ENCODE measurements at regions not wholly inside any gene's neighbourhood (a gene's known extent, or its start where the extent isn't known, plus 50 kb on each side); places are given as distances from the start of the nearest gene placed in this dataset.

DNA sequence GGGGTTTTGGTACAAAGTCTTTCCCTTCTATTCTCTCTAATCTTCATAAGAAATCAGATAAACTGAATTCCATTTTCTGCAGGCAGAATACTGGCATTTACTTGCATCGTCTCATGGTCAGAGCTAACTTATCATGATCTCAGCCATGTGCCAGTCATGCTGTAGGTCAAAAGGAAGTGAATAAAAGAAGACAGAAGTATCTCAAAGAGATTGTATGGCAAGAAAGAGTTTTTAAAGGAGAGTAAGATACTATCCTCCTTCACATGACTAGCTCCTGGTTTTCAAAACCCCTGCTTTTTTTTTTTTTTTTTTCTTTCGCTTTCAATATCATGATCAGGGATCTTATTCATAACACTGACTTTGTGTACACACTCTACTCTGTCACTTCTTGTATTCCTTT is 398.3 kb downstream of the C6orf118 start:
- Histone ChIP-seq H3K9ac (ENCODE audit: insufficient read depth in 1 of 2, low read depth in 2 of 2, low read length in 2 of 2) (no peak overlapping the region), H3K9me1 (ENCODE audit: control insufficient read depth, insufficient read depth, low read length) (no peaks in the 10 kb centered on the region), H3K4me3 (no peak overlapping the region), H3K9me3 (replicated peaks; ENCODE audit: control insufficient read depth, insufficient read depth, low read depth, low read length) (peaks cover 3% of the 10 kb centered on the region; the same call in 1 of the 2 replicates), H3K4me1 (replicated peaks in 1 of 2; ENCODE audit: control insufficient read depth in 2 of 2, insufficient read depth in 2 of 2, low read length in 2 of 2) (no peaks in the 10 kb centered on the region), H3K79me2 (ENCODE audit: control insufficient read depth, insufficient read depth, low read length) (no peaks in the 10 kb centered on the region), H3K27ac (ENCODE audit: extremely low read depth, low read depth, low read length) (no peak overlapping the region), H3K36me3 (ENCODE audit: control insufficient read depth, insufficient read depth, low read length) (no peaks in the 10 kb centered on the region), H3K27me3 (ENCODE audit: control insufficient read depth in 2 of 2, insufficient read depth in 2 of 2, low read length in 2 of 2) (no peaks in the 10 kb centered on the region), H4K20me1 (replicated peaks; ENCODE audit: control insufficient read depth, insufficient read depth, low read length) (no peaks in the 10 kb centered on the region), H2AFZ (ENCODE audit: low read depth, low read length) (no peak overlapping the region), H3K4me2 (ENCODE audit: insufficient read depth, low read length) (no peak overlapping the region)
- in situ Hi-C loops (cut with MboI) (no loop called here), intact Hi-C loops (cut with micrococcal nuclease) (no loop called here)
- POLR2A ChIA-PET, result no interaction called here
- ATAC-seq (no peak), FAIRE-seq (no peak), DNase-seq (ENCODE audit: extremely low read depth in 1 of 4, low spot score in 3 of 4) (no peak)
- WGBS (ENCODE audit: insufficient coverage, low coverage, missing lambda C conversion rate), result 7% methylated on average over 2 of the region's 2 CpGs
- TF ChIP-seq STAT5B (CRISPR knock-in tag; IDR thresholded peaks at IDR 0.05), result no peak
- no peak for TF ChIP-seq ZBTB26 (CRISPR knock-in tag; IDR thresholded peaks at IDR 0.05)
- no peak for TF ChIP-seq PBX2 (CRISPR knock-in tag; IDR thresholded peaks at IDR 0.05; ENCODE audit: low read depth)
- TF ChIP-seq PBX2 (tag; conservative IDR thresholded peaks at IDR 0.05; ENCODE audit: low read depth), result no peak
- TF ChIP-seq TCF7 (IDR thresholded peaks at IDR 0.05; ENCODE audit: borderline replicate concordance), result no peak
- no peak for TF ChIP-seq NUFIP1 (IDR thresholded peaks at IDR 0.05; ENCODE audit: partially characterized antibody)
- TF ChIP-seq CXXC5 (CRISPR knock-in tag; IDR thresholded peaks at IDR 0.05), result no peak
- TF ChIP-seq ZKSCAN8 (CRISPR knock-in tag; IDR thresholded peaks at IDR 0.05), result no peak
- no peak for TF ChIP-seq LARP7 (IDR thresholded peaks at IDR 0.05)
- TF ChIP-seq PHTF2 (CRISPR knock-in tag; IDR thresholded peaks at IDR 0.05), result no peak
- no peak for TF ChIP-seq ZNF668 (CRISPR knock-in tag; IDR thresholded peaks at IDR 0.05)
- BruUV-seq (replicated peaks), result no TSS peak
- CTCF ChIA-PET (ENCODE audit: low intra/inter-chr PET ratio), result no interaction called here

Data from K562 (cell line).